ENCODE measurements at regions not wholly inside any gene's neighbourhood (a gene's known extent, or its start where the extent isn't known, plus 50 kb on each side); places are given as distances from the start of the nearest gene placed in this dataset.

- peaks cover 95% of the 10 kb centered on the region for H3K9me3 Mint-ChIP-seq
- Histone ChIP-seq H3K27me3 (ENCODE audit: insufficient read depth) (peaks cover 43% of the 10 kb centered on the region), H3F3A (replicated peaks; ENCODE audit: low read depth) (no peaks in the 10 kb centered on the region), H3K79me2 (replicated peaks; ENCODE audit: insufficient read depth) (no peaks in the 10 kb centered on the region), H3K27ac (ENCODE audit: low read depth) (no peak overlapping the region), H3K36me3 (ENCODE audit: insufficient read depth) (no peaks in the 10 kb centered on the region), H3K9me2 (ENCODE audit: insufficient read depth) (no peaks in the 10 kb centered on the region), H3K4me2 (no peak overlapping the region), H3K4me1 (ENCODE audit: insufficient read depth) (no peaks in the 10 kb centered on the region), H4K20me1 (replicated peaks; ENCODE audit: insufficient read depth) (no peaks in the 10 kb centered on the region), H2AFZ (no peak overlapping the region), H3K4me3 (no peak overlapping the region)
- H3K27me3 Mint-ChIP-seq (ENCODE audit: insufficient read depth, low read depth, poor library complexity), result peaks cover 5% of the 10 kb centered on the region
- ATAC-seq, result no peak
- TF ChIP-seq ETS1 (IDR thresholded peaks at IDR 0.05) (no peak), CREB1 (CRISPR knock-in tag; IDR thresholded peaks at IDR 0.05; ENCODE audit: low read depth) (no peak), ZNF114 (CRISPR knock-in tag; IDR thresholded peaks at IDR 0.05) (no peak), POLR2AphosphoS5 (IDR thresholded peaks at IDR 0.05; ENCODE audit: low read depth) (no peak), EZH2 (IDR thresholded peaks at IDR 0.05; ENCODE audit: low read depth, unreplicated experiment) (no peak), ZNF462 (CRISPR knock-in tag; IDR thresholded peaks at IDR 0.05) (no peak), NANOG (IDR thresholded peaks at IDR 0.05; ENCODE audit: borderline replicate concordance) (no peak), EZH2phosphoT487 (IDR thresholded peaks at IDR 0.05; ENCODE audit: unreplicated experiment) (no peak), ZNF331 (CRISPR knock-in tag; IDR thresholded peaks at IDR 0.05; ENCODE audit: low read depth) (no peak), REST (IDR thresholded peaks at IDR 0.05; ENCODE audit: unreplicated experiment) (no peak), STAT1 (IDR thresholded peaks at IDR 0.05; ENCODE audit: unreplicated experiment) (no peak), CTCF (conservative IDR thresholded peaks at IDR 0.05; ENCODE audit: low read depth in 2 of 2) (no peak), JUNB (IDR thresholded peaks at IDR 0.05; ENCODE audit: unreplicated experiment) (no peak)
- no peak overlapping the region for H3K4me3 Mint-ChIP-seq
- H3K36me3 Mint-ChIP-seq (ENCODE audit: low read depth), result peaks cover 31% of the 10 kb centered on the region
- no peaks in the 10 kb centered on the region for H3K4me1 Mint-ChIP-seq
- no peak for DNase-seq (ENCODE audit: low spot score)
- H3K27ac Mint-ChIP-seq, result no peak overlapping the region
Observed at GRCh38 chr7:69243016-69243415, 355.3 kb upstream of the AUTS2 start.
